Neural crest cell (in vitro differentiated cells): ENCODE measurements at regions not wholly inside any gene's neighbourhood (a gene's known extent, or its start where the extent isn't known, plus 50 kb on each side); places are given as distances from the start of the nearest gene placed in this dataset.

Experiments
- DNase-seq: peaks from one replicate; pipeline ENCODE4 v3.0.0; 2021; ENCODE audit warnings: low read depth, mixed read lengths, low spot score
- H3K27ac Mint-ChIP-seq: one replicate; pipeline ENCODE4 v1.8.0; 2021; ENCODE audit warnings: mild to moderate bottlenecking, mixed read lengths; ENCODE audit not compliant: unreplicated experiment
- H3K27me3 Mint-ChIP-seq: 2 replicates; pipeline ENCODE4 v1.8.0; 2021; ENCODE audit warnings: low read depth, mild to moderate bottlenecking, mixed read lengths
- H3K36me3 Mint-ChIP-seq: 2 replicates; pipeline ENCODE4 v1.8.0; 2021; ENCODE audit warnings: low read depth, mild to moderate bottlenecking, mixed read lengths
- H3K4me1 Mint-ChIP-seq: 2 replicates; pipeline ENCODE4 v1.8.0; 2021; ENCODE audit warnings: mixed read lengths
- H3K4me3 Mint-ChIP-seq: one replicate; pipeline ENCODE4 v1.8.0; 2021; ENCODE audit warnings: mild to moderate bottlenecking, mixed read lengths
- H3K9me3 Mint-ChIP-seq: 2 replicates; pipeline ENCODE4 v1.8.0; 2021; ENCODE audit warnings: mixed read lengths
- TF ChIP-seq, protein P1 (sequence below): fragments of 200-600 bp; sonication (generic); conservative IDR thresholded peaks from 2 replicates; pipeline ENCODE4 v1.5.0; 2021; ENCODE audit warnings: antibody characterized with exemption, mild to moderate bottlenecking

DNA sequence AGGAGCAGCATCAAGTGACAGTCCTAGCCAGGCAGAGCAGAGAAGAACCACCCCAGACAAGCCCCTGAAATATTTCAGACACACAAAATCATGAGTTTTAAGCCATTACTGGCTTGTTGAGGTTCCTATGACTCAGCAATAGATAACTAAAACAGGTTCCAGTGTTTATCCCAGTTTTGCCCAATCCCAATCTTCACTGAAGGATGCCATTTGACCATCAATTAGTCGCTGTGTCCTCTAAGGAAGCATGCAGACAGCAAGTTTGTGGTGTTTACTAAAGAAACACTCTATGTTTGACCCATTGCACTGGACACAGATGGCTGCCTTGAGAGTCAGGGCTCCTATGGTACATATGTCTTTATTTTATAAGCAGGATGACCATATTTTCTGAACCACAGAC, 186.7 kb downstream of the SYK start:
- no peaks in the 10 kb centered on the region for H3K36me3 Mint-ChIP-seq
- no peaks in the 10 kb centered on the region for H3K9me3 Mint-ChIP-seq
- no peaks in the 10 kb centered on the region for H3K27me3 Mint-ChIP-seq
- no peak overlapping the region for H3K4me3 Mint-ChIP-seq
- TF ChIP-seq, protein P1, sequence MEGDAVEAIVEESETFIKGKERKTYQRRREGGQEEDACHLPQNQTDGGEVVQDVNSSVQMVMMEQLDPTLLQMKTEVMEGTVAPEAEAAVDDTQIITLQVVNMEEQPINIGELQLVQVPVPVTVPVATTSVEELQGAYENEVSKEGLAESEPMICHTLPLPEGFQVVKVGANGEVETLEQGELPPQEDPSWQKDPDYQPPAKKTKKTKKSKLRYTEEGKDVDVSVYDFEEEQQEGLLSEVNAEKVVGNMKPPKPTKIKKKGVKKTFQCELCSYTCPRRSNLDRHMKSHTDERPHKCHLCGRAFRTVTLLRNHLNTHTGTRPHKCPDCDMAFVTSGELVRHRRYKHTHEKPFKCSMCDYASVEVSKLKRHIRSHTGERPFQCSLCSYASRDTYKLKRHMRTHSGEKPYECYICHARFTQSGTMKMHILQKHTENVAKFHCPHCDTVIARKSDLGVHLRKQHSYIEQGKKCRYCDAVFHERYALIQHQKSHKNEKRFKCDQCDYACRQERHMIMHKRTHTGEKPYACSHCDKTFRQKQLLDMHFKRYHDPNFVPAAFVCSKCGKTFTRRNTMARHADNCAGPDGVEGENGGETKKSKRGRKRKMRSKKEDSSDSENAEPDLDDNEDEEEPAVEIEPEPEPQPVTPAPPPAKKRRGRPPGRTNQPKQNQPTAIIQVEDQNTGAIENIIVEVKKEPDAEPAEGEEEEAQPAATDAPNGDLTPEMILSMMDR, result no peak
- H3K27ac Mint-ChIP-seq, result no peak overlapping the region
- DNase-seq, result no peak
- no peaks in the 10 kb centered on the region for H3K4me1 Mint-ChIP-seq

DNA sequence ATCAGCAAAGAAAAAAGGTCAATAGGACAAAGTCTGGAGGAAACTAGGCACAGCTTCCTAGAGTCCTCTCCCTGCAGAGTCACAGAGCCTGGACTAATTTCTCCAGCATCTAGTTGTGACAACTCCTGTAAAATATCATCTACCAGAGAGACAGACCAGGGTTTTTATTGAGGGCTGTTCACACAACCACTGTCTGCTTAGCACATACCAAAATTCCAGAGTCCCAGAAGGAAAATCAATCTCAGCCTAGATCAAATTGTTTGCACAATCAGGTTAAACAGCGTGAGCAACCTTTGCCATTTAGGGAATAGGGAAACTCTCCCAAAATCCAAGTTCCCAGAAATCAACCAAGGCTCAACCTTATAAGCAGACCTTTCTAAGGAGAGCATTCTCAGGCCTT, 190.3 kb downstream of the SYK start:
- no peaks in the 10 kb centered on the region for H3K9me3 Mint-ChIP-seq
- H3K4me1 Mint-ChIP-seq, result no peaks in the 10 kb centered on the region
- DNase-seq, result no peak
- no peak overlapping the region for H3K4me3 Mint-ChIP-seq
- TF ChIP-seq, protein P1, result no peak
- no peaks in the 10 kb centered on the region for H3K27me3 Mint-ChIP-seq
- no peak overlapping the region for H3K27ac Mint-ChIP-seq
- no peaks in the 10 kb centered on the region for H3K36me3 Mint-ChIP-seq

DNA sequence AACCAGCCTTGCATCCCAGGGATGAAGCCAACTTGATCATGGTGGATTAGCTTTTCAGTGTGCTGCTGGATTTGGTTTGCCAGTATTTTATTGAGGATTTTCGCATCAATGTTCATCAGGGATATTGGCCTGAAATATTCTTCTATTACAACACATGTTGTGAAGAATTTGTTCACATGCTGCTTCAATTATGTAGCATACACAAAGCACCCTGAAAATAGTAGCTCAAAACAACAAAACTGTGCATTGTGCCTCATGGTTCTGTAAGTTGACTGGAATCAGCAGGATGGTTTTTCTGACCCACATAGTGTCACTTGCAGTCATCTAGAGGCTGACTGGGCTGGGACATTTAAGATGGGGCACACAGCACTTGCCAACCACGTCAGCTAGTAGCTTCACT, 193.9 kb downstream of the SYK start:
- TF ChIP-seq, protein P1, result no peak
- H3K27ac Mint-ChIP-seq, result no peak overlapping the region
- H3K4me1 Mint-ChIP-seq, result no peaks in the 10 kb centered on the region
- H3K36me3 Mint-ChIP-seq, result no peaks in the 10 kb centered on the region
- H3K9me3 Mint-ChIP-seq, result no peaks in the 10 kb centered on the region
- no peak overlapping the region for H3K4me3 Mint-ChIP-seq
- H3K27me3 Mint-ChIP-seq, result no peaks in the 10 kb centered on the region
- DNase-seq, result no peak

DNA sequence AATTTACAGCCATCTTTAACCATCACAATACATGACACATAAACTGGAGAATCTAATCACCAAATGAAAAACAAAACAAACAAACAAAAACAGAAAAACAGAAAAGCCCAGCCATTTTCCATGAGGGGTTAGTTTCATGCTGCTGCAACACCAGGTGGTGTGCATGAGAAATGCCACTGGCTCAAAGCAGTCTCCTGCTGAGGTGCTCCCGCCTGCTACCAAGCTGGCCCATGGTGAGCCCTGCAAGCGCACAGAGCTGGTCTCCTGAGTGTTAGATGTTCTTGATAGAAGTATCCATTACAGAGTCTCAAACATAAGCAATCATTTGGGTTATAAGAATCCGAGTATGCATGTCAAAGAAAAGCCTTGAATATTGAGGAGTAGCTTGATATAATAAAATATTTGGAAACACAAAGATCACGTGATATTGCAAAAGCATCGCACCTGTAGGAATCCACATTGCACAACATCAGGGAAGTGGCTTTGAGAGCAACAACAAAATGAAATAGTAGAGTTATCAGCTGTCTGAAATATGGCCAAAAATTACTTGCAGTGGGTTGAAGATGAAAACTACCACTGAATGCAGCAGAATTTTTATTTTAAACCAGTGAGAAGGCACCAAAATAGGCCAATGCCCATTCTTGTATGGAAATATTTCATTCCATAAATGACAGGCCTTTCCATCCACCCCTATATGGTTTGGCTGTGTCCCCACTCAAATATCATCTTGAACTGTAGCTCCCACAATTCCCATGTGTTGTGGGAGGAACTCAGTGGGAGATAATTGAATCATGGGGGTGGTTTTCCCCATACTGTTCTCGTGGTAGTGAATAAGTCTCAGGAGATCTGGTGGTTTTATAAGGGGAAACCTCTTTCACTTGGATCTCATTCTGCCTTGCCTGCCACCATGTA, 194.8 kb downstream of the SYK start:
- DNase-seq, result no peak
- Mint-ChIP-seq H3K27ac (no peak overlapping the region), H3K27me3 (no peaks in the 10 kb centered on the region), H3K4me1 (no peaks in the 10 kb centered on the region), H3K9me3 (no peaks in the 10 kb centered on the region), H3K36me3 (no peaks in the 10 kb centered on the region), H3K4me3 (no peak overlapping the region)
- TF ChIP-seq, protein P1, result no peak

DNA sequence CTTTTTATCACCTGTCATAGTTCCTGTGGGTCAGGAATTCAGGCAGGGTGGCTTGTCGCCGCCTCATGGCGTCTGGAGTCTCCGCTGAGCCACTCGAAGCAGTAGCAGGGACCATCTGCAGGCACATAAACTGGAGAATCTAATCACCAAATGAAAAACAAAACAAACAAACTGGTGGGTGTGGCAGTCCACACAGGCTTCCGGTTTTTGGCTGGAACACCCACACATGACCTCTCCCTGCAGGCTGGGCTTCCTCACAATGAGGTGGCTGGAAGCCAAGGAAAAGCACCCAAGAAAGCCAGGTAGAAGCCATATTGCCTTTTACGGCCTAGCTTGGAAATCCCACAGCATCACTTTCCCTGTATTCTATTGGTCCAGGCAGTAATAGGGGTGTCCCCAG, 197.0 kb downstream of the SYK start:
- DNase-seq, result no peak

More for the DNA sequence above, 197.0 kb downstream of the SYK start:
- Mint-ChIP-seq H3K27ac (no peak overlapping the region), H3K9me3 (peaks cover 2% of the 10 kb centered on the region), H3K36me3 (no peaks in the 10 kb centered on the region), H3K27me3 (no peaks in the 10 kb centered on the region), H3K4me3 (no peak overlapping the region), H3K4me1 (no peaks in the 10 kb centered on the region)
- TF ChIP-seq, protein P1, result no peak
